Caco-2 (cell line): ENCODE measurements at regions not wholly inside any gene's neighbourhood (a gene's known extent, or its start where the extent isn't known, plus 50 kb on each side); places are given as distances from the start of the nearest gene placed in this dataset.

Source experiments
- BruUV-seq: library from RNA; stranded (reverse); fragments of 400-500 nt; replicated peaks from 2 replicates; lab custom pipeline; 2021; lab: Mats Ljungman, UMichigan
- CTCF ChIA-PET: fragments of 300-600 bp; sonication (Branson Sonifier 250); formaldehyde crosslinking; loops from one replicate; lab custom pipeline; 2022; ENCODE audit warnings: antibody characterized with exemption; lab: Charles Lee
- POLR2A ChIA-PET: fragments of 300-600 bp; sonication (Branson Sonifier 250); formaldehyde crosslinking; loops from one replicate; lab custom pipeline; 2022; ENCODE audit warnings: antibody characterized with exemption; lab: Charles Lee
- DNase-seq, 2 experiments: peaks; one replicate each; pipeline versions ENCODE4 v3.0.0 to v3.0.0-alpha.2; 2020 to 2022
- H3K27me3 ChIP-seq: replicated peaks from 2 replicates; pipeline ENCODE4 v1.6.0; 2011; ENCODE audit warnings: low read length; ENCODE audit not compliant: control insufficient read depth, insufficient read depth
- H3K36me3 ChIP-seq: 2 replicates; pipeline ENCODE4 v1.5.1; 2011; ENCODE audit warnings: low read length; ENCODE audit not compliant: control insufficient read depth, insufficient read depth
- H3K4me1 ChIP-seq: fragments of 250-450 bp; sonication (Bioruptor Pico); 2 replicates; pipeline ENCODE4 v1.5.1; 2020; ENCODE audit warnings: mild to moderate bottlenecking
- H3K4me3 ChIP-seq: 2 replicates; pipeline ENCODE4 v1.5.1; 2011; ENCODE audit warnings: low read depth, mild to moderate bottlenecking, control low read depth, low read length
- H3K9me3 ChIP-seq: fragments of 250-450 bp; sonication (Bioruptor Pico); 2 replicates; pipeline ENCODE4 v1.5.1; 2020; ENCODE audit warnings: mild to moderate bottlenecking, moderate library complexity
- H3K27ac Mint-ChIP-seq: one replicate; pipeline ENCODE4 v1.8.0; 2022; ENCODE audit warnings: mixed read lengths; ENCODE audit not compliant: unreplicated experiment
- H3K27me3 Mint-ChIP-seq: one replicate; pipeline ENCODE4 v1.8.0; 2022; ENCODE audit warnings: mixed read lengths; ENCODE audit not compliant: insufficient read depth, unreplicated experiment
- H3K36me3 Mint-ChIP-seq: one replicate; pipeline ENCODE4 v1.8.0; 2022; ENCODE audit warnings: mild to moderate bottlenecking, mixed read lengths; ENCODE audit not compliant: insufficient read depth, unreplicated experiment
- H3K4me1 Mint-ChIP-seq: one replicate; pipeline ENCODE4 v1.8.0; 2022; ENCODE audit warnings: low read depth, mixed read lengths; ENCODE audit not compliant: unreplicated experiment
- H3K4me3 Mint-ChIP-seq: one replicate; pipeline ENCODE4 v1.8.0; 2022; ENCODE audit warnings: mild to moderate bottlenecking, moderate library complexity, mixed read lengths; ENCODE audit not compliant: unreplicated experiment
- H3K9me3 Mint-ChIP-seq: one replicate; pipeline ENCODE4 v1.8.0; 2022; ENCODE audit warnings: mixed read lengths; ENCODE audit not compliant: unreplicated experiment
- CTCF ChIP-seq, 2 experiments: fragments of 200-600 bp in 1 of 2; IDR thresholded peaks; 1 replicate in 1 of 2; 2 replicates in 1 of 2; pipeline versions ENCODE4 v1.5.1 to v1.8.0; 2011 to 2022; ENCODE audit warnings: antibody characterized with exemption in 1 of 2, control low read depth in 1 of 2, inconsistent platforms in 1 of 2, low read depth in 1 of 2, low read length in 1 of 2, mild to moderate bottlenecking in 1 of 2, moderate library complexity in 1 of 2; ENCODE audit not compliant: insufficient read depth in 1 of 2, severe bottlenecking in 1 of 2, unreplicated experiment in 1 of 2
- intact Hi-C: fragments of 100-400 bp; cut with micrococcal nuclease; formaldehyde crosslinking; loops from one replicate; pipeline ENCODE4 v1.10.0; 2022; ENCODE audit not compliant: unreplicated experiment

- Histone ChIP-seq H3K4me1 (peaks cover 28% of the 10 kb centered on the region), H3K4me3 (no peak overlapping the region), H3K9me3 (no peaks in the 10 kb centered on the region), H3K36me3 (no peaks in the 10 kb centered on the region), H3K27me3 (no peaks in the 10 kb centered on the region)
- Mint-ChIP-seq H3K9me3 (no peaks in the 10 kb centered on the region), H3K4me1 (peaks cover 28% of the 10 kb centered on the region), H3K36me3 (peaks cover 5% of the 10 kb centered on the region), H3K4me3 (no peak overlapping the region), H3K27me3 (peaks cover 3% of the 10 kb centered on the region), H3K27ac (no peak overlapping the region)
- CTCF ChIA-PET = interaction anchor here (1.0 to 1.4 kb wide), 2 partner anchors 12 to 73 kb away, joined by 3 to 4 read pairs; no protein-coding TSS in a partner anchor
- no TSS peak for BruUV-seq
- POLR2A ChIA-PET = no interaction called here
- DNase-seq = no peak
- intact Hi-C loops = no loop called here
- no peak for TF ChIP-seq CTCF (IDR thresholded peaks at IDR 0.05; ENCODE audit: insufficient read depth in 1 of 2, low read depth in 1 of 2, low read length in 1 of 2, severe bottlenecking in 1 of 2, unreplicated experiment in 1 of 2)
Measured at GRCh38 chr15:70172124-70172523, 74.4 kb upstream of the TLE3 start.

GRCh38 chr15:70171256-70171886 is 73.7 kb upstream of the TLE3 start:
- Mint-ChIP-seq H3K9me3 (no peaks in the 10 kb centered on the region), H3K36me3 (peaks cover 5% of the 10 kb centered on the region), H3K4me3 (no peak overlapping the region), H3K27me3 (peaks cover 3% of the 10 kb centered on the region), H3K4me1 (peaks cover 28% of the 10 kb centered on the region), H3K27ac (no peak overlapping the region)
- no peak for TF ChIP-seq CTCF (IDR thresholded peaks at IDR 0.05; ENCODE audit: insufficient read depth in 1 of 2, low read depth in 1 of 2, low read length in 1 of 2, severe bottlenecking in 1 of 2, unreplicated experiment in 1 of 2)
- Histone ChIP-seq H3K36me3 (no peaks in the 10 kb centered on the region), H3K4me3 (no peak overlapping the region), H3K4me1 (peaks cover 28% of the 10 kb centered on the region), H3K9me3 (no peaks in the 10 kb centered on the region), H3K27me3 (no peaks in the 10 kb centered on the region)
- ChIA-PET CTCF (interaction anchor here (0.6 to 1.4 kb wide), 3 partner anchors 12 to 72 kb away, joined by 3 to 8 read pairs (median 4); no protein-coding TSS in a partner anchor), POLR2A (interaction anchor here (0.7 kb wide), 1 partner anchor 31 kb away, joined by 3 read pairs; no protein-coding TSS in a partner anchor)
- intact Hi-C loops = loop anchor here (1.0 kb wide), 2 partner anchors 11 to 70 kb away; no protein-coding TSS in a partner anchor
- no TSS peak for BruUV-seq
- DNase-seq = peak; percentile 62 to 68

DNA sequence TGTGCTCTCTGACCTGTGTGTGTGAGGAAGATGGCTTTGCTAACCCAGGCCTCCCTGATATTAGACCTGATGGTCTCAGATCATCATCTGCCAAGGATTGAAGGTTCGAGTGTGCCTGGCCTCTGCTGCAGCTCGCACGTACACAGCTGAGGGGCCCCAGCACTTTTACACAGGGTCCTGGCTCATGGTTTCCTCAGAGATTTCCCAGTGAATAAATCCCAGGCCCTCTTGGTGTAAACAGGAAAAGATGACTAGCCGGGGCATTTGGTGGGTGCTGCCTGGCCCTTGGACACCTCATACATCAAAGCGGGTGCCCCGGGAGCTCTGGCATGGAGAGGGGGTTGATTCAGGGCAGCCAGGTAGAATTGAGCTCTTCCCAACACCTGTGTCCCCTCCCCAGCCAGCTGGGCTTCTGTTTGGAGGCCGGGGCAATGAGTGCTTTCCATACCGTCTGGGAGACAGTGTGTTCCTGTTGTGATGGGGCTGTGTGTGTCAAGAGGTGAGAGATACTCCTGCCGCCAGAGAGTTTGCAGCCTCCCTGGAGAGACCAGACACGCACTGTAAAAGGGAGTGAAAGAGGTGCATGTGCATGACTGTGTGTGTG is 72.5 kb upstream of the TLE3 start:
- no peaks in the 10 kb centered on the region for H3K9me3 Mint-ChIP-seq
- no peak for TF ChIP-seq CTCF (IDR thresholded peaks at IDR 0.05; ENCODE audit: insufficient read depth in 1 of 2, low read depth in 1 of 2, low read length in 1 of 2, severe bottlenecking in 1 of 2, unreplicated experiment in 1 of 2)
- intact Hi-C loops = no loop called here
- peaks cover 3% of the 10 kb centered on the region for H3K27me3 Mint-ChIP-seq
- H3K4me3 Mint-ChIP-seq = no peak overlapping the region
- no peak overlapping the region for H3K4me3 ChIP-seq
- CTCF ChIA-PET = no interaction called here
- H3K4me1 Mint-ChIP-seq = peaks cover 28% of the 10 kb centered on the region
- DNase-seq = no peak
- no TSS peak for BruUV-seq
- no peaks in the 10 kb centered on the region for H3K9me3 ChIP-seq
- POLR2A ChIA-PET = no interaction called here
- no peak overlapping the region for H3K27ac Mint-ChIP-seq
- H3K36me3 Mint-ChIP-seq = peaks cover 5% of the 10 kb centered on the region
- peaks cover 28% of the 10 kb centered on the region for H3K4me1 ChIP-seq
- no peaks in the 10 kb centered on the region for H3K36me3 ChIP-seq
- H3K27me3 ChIP-seq = no peaks in the 10 kb centered on the region
